BJ (cell line): ENCODE measurements at regions not wholly inside any gene's neighbourhood (a gene's known extent, or its start where the extent isn't known, plus 50 kb on each side); places are given as distances from the start of the nearest gene placed in this dataset.

Source experiments
- CTCF ChIA-PET: fragments of 350-600 bp; formaldehyde crosslinking; extraction: SDS; loops from one replicate; lab custom pipeline; 2021; ENCODE audit warnings: antibody characterized with exemption, inconsistent platforms; lab: Yijun Ruan, JAX
- POLR2A ChIA-PET: fragments of 300-600 bp; sonication (Branson Sonifier 250); formaldehyde crosslinking; extraction: SDS; loops from one replicate; lab custom pipeline; 2021; ENCODE audit warnings: antibody characterized with exemption; lab: Charles Lee
- DNase-seq: peaks from one replicate; pipeline ENCODE4 v3.0.0-alpha.2; 2011; ENCODE audit warnings: low read depth
- H3K27me3 ChIP-seq: 2 replicates; pipeline ENCODE4 v1.6.0; 2011; ENCODE audit warnings: low read length; ENCODE audit not compliant: control insufficient read depth, insufficient read depth
- H3K36me3 ChIP-seq: 2 replicates; pipeline ENCODE4 v1.5.1; 2011; ENCODE audit warnings: low read length; ENCODE audit not compliant: control insufficient read depth, insufficient read depth
- H3K4me3 ChIP-seq: 2 replicates; pipeline ENCODE4 v1.5.1; 2011; ENCODE audit warnings: low read depth, mild to moderate bottlenecking, control low read depth, low read length
- TF ChIP-seq, protein P1 (sequence below): IDR thresholded peaks from 2 replicates; pipeline ENCODE4 v1.5.1; 2011; ENCODE audit warnings: low read depth, mild to moderate bottlenecking, control low read depth, inconsistent platforms, low read length, moderate library complexity; ENCODE audit not compliant: insufficient read depth

- TF ChIP-seq, protein P1, sequence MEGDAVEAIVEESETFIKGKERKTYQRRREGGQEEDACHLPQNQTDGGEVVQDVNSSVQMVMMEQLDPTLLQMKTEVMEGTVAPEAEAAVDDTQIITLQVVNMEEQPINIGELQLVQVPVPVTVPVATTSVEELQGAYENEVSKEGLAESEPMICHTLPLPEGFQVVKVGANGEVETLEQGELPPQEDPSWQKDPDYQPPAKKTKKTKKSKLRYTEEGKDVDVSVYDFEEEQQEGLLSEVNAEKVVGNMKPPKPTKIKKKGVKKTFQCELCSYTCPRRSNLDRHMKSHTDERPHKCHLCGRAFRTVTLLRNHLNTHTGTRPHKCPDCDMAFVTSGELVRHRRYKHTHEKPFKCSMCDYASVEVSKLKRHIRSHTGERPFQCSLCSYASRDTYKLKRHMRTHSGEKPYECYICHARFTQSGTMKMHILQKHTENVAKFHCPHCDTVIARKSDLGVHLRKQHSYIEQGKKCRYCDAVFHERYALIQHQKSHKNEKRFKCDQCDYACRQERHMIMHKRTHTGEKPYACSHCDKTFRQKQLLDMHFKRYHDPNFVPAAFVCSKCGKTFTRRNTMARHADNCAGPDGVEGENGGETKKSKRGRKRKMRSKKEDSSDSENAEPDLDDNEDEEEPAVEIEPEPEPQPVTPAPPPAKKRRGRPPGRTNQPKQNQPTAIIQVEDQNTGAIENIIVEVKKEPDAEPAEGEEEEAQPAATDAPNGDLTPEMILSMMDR: no peak
- ChIA-PET POLR2A (no interaction called here), CTCF (no interaction called here)
- no peak for DNase-seq
- no peak overlapping the region for H3K4me3 ChIP-seq
- H3K36me3 ChIP-seq: no peaks in the 10 kb centered on the region
- no peaks in the 10 kb centered on the region; the same call in 1 of the 2 replicates for H3K27me3 ChIP-seq
Observed at GRCh38 chr9:106772523-106773290, 90.3 kb upstream of the ZNF462 start.

DNA sequence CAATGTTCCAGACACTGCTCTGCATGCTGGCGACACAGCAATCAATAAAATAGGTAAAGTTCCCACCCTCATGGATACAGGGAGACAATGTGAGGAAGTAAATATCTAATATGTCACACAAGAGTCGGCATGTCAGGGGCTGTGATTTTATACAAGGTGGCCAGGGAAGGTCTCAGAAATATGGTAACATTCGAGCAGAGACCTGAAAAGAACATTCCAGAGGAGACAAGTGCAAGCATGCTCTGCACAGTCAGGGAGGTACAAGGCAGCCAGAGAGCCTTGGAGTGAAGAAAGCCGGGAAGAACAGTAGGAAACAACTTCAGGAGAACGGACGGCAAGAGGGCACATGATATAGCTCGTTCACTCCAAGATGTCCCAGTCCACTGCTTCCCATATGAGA is 89.2 kb upstream of the ZNF462 start:
- TF ChIP-seq, protein P1: no peak
- Histone ChIP-seq H3K36me3 (no peaks in the 10 kb centered on the region), H3K4me3 (no peak overlapping the region), H3K27me3 (no peaks in the 10 kb centered on the region; the same call in 1 of the 2 replicates)
- CTCF ChIA-PET: no interaction called here
- no peak for DNase-seq
- POLR2A ChIA-PET: no interaction called here

- no peak for DNase-seq
- Histone ChIP-seq H3K36me3 (no peaks in the 10 kb centered on the region), H3K27me3 (no peaks in the 10 kb centered on the region; the same call in 1 of the 2 replicates), H3K4me3 (no peak overlapping the region)
- ChIA-PET POLR2A (no interaction called here), CTCF (no interaction called here)
- TF ChIP-seq, protein P1: no peak
Observed at GRCh38 chr9:106775960-106776359, 87.0 kb upstream of the ZNF462 start.

GRCh38 chr9:106779796-106780195 is 83.2 kb upstream of the ZNF462 start:
- TF ChIP-seq, protein P1: no peak
- no peak overlapping the region for H3K4me3 ChIP-seq
- POLR2A ChIA-PET: no interaction called here
- no peak for DNase-seq
- no peaks in the 10 kb centered on the region for H3K36me3 ChIP-seq
- CTCF ChIA-PET: no interaction called here
- no peaks in the 10 kb centered on the region for H3K27me3 ChIP-seq

GRCh38 chr9:106783121-106783520 is 79.8 kb upstream of the ZNF462 start:
- H3K36me3 ChIP-seq: no peaks in the 10 kb centered on the region
- ChIA-PET POLR2A (no interaction called here), CTCF (no interaction called here)
- TF ChIP-seq, protein P1: no peak
- no peak overlapping the region for H3K4me3 ChIP-seq
- H3K27me3 ChIP-seq: no peaks in the 10 kb centered on the region
- DNase-seq: no peak
